IMR-90 (cell line): ENCODE measurements at regions not wholly inside any gene's neighbourhood (a gene's known extent, or its start where the extent isn't known, plus 50 kb on each side); places are given as distances from the start of the nearest gene placed in this dataset.

Experiments
- ATAC-seq: fragments of 200-7000 bp; cut with Tn5 transposase; 2 replicates; pipeline ENCODE4 v1.9.1; 2020; ENCODE audit warnings: low read depth, mild to moderate bottlenecking, moderate library complexity
- BruUV-seq: library from RNA; stranded (reverse); fragments of 400-500 nt; replicated peaks from 2 replicates; lab custom pipeline; 2021; lab: Mats Ljungman, UMichigan
- CTCF ChIA-PET: fragments of 300-600 bp; formaldehyde crosslinking; extraction: SDS; loops from one replicate; lab custom pipeline; 2021; ENCODE audit warnings: antibody characterized with exemption; lab: Yijun Ruan, JAX
- POLR2A ChIA-PET: fragments of 300-600 bp; sonication (Branson Sonifier 250); formaldehyde crosslinking; loops from one replicate; lab custom pipeline; 2022; ENCODE audit warnings: antibody characterized with exemption; ENCODE audit not compliant: unreplicated experiment; lab: Charles Lee
- DNase-seq: peaks from one replicate; pipeline ENCODE4 v3.0.0; 2013
- H2AFZ ChIP-seq: replicated peaks from 2 replicates; pipeline ENCODE3; 2013; ENCODE audit warnings: low read length, mild to moderate bottlenecking; ENCODE audit not compliant: poor library complexity
- H2AK5ac ChIP-seq: 2 replicates; pipeline ENCODE4 v1.6.1; 2013; ENCODE audit warnings: low read depth, low read length, inconsistent platforms
- H2AK9ac ChIP-seq: replicated peaks from 2 replicates; pipeline ENCODE3; 2013; ENCODE audit warnings: mild to moderate bottlenecking, low read depth, low read length, moderate library complexity; ENCODE audit not compliant: poor library complexity
- H2BK120ac ChIP-seq: 2 replicates; pipeline ENCODE4 v1.6.1; 2013; ENCODE audit warnings: low read depth, low read length, inconsistent platforms
- H2BK15ac ChIP-seq: 3 replicates; pipeline ENCODE4 v1.6.1; 2013; ENCODE audit warnings: low read depth, low read length, inconsistent platforms
- H2BK20ac ChIP-seq: 2 replicates; pipeline ENCODE4 v1.6.1; 2013; ENCODE audit warnings: low read depth, mild to moderate bottlenecking, inconsistent platforms, low read length, moderate library complexity
- H2BK5ac ChIP-seq: 2 replicates; pipeline ENCODE4 v1.6.1; 2013; ENCODE audit warnings: mild to moderate bottlenecking, low read depth, low read length, inconsistent platforms; ENCODE audit not compliant: poor library complexity, severe bottlenecking
- H3K14ac ChIP-seq: replicated peaks from 2 replicates; pipeline ENCODE4 v1.6.1; 2013; ENCODE audit warnings: low read depth, low read length, inconsistent platforms
- H3K18ac ChIP-seq: 2 replicates; pipeline ENCODE4 v1.6.1; 2013; ENCODE audit warnings: low read depth, low read length, control low read depth
- H3K23ac ChIP-seq: 2 replicates; pipeline ENCODE4 v1.6.1; 2013; ENCODE audit warnings: low read depth, low read length, inconsistent platforms
- H3K27ac ChIP-seq: 2 replicates; pipeline ENCODE4 v1.5.1; 2013; ENCODE audit warnings: mild to moderate bottlenecking, control low read depth, low read length; ENCODE audit not compliant: insufficient read depth
- H3K27me3 ChIP-seq: 2 replicates; pipeline ENCODE4 v1.6.1; 2013; ENCODE audit warnings: low read length; ENCODE audit not compliant: control insufficient read depth, insufficient read depth
- H3K36me3 ChIP-seq: 2 replicates; pipeline ENCODE4 v1.6.1; 2013; ENCODE audit warnings: low read length, mixed read lengths; ENCODE audit not compliant: control insufficient read depth, insufficient read depth
- H3K4ac ChIP-seq: 2 replicates; pipeline ENCODE4 v1.6.1; 2013; ENCODE audit warnings: low read depth, low read length, inconsistent platforms
- H3K4me1 ChIP-seq: 2 replicates; pipeline ENCODE4 v1.6.1; 2013; ENCODE audit warnings: low read length, mixed read lengths; ENCODE audit not compliant: control insufficient read depth, insufficient read depth
- H3K4me2 ChIP-seq: 2 replicates; pipeline ENCODE4 v1.6.1; 2013; ENCODE audit warnings: low read depth, mild to moderate bottlenecking, control low read depth, low read length, moderate library complexity
- H3K4me3 ChIP-seq: 2 replicates; pipeline ENCODE4 v1.5.1; 2013; ENCODE audit warnings: low read depth, mild to moderate bottlenecking, control low read depth, low read length, moderate library complexity; ENCODE audit not compliant: insufficient read depth
- H3K56ac ChIP-seq: 2 replicates; pipeline ENCODE4 v1.6.1; 2013; ENCODE audit warnings: low read length, inconsistent platforms; ENCODE audit not compliant: insufficient read depth; ENCODE audit errors: extremely low read depth
- H3K79me1 ChIP-seq, 2 experiments: 2 replicates each; pipeline ENCODE4 v1.6.1; 2013; ENCODE audit warnings: low read length in 2 of 2, inconsistent platforms in 1 of 2, low read depth in 1 of 2
- H3K9ac ChIP-seq: 2 replicates; pipeline ENCODE4 v1.6.1; 2013; ENCODE audit warnings: low read depth, low read length, control low read depth
- H3K9me1 ChIP-seq: 2 replicates; pipeline ENCODE4 v1.6.1; 2013; ENCODE audit warnings: low read length, inconsistent platforms; ENCODE audit not compliant: insufficient read depth
- H3K9me3 ChIP-seq: 2 replicates; pipeline ENCODE4 v1.6.1; 2013; ENCODE audit warnings: low read length; ENCODE audit not compliant: control insufficient read depth, insufficient read depth
- H4K20me1 ChIP-seq: 2 replicates; pipeline ENCODE4 v1.6.1; 2013; ENCODE audit warnings: low read length, inconsistent platforms; ENCODE audit not compliant: insufficient read depth
- H4K5ac ChIP-seq: 2 replicates; pipeline ENCODE4 v1.6.1; 2013; ENCODE audit warnings: mild to moderate bottlenecking, low read depth, low read length, control low read depth
- H4K8ac ChIP-seq, 2 experiments: 2 replicates each; pipeline ENCODE4 v1.6.1; 2013; ENCODE audit warnings: low read depth in 2 of 2, low read length in 2 of 2, control low read depth in 1 of 2, inconsistent platforms in 1 of 2
- H4K91ac ChIP-seq: 2 replicates; pipeline ENCODE4 v1.6.1; 2013; ENCODE audit warnings: low read depth, low read length, inconsistent platforms; ENCODE audit not compliant: insufficient read depth
- BHLHE40 ChIP-seq: fragments of 150-350 bp; IDR thresholded peaks from 2 replicates; pipeline ENCODE4 v1.6.1; 2016; ENCODE audit warnings: mild to moderate bottlenecking, low read depth, low read length
- MAFK ChIP-seq: IDR thresholded peaks from 2 replicates; pipeline ENCODE4 v1.6.1; 2012; ENCODE audit warnings: low read depth, low read length, improper control_type of control experiment
- MAZ ChIP-seq: IDR thresholded peaks from 2 replicates; pipeline ENCODE4 v1.6.1; 2012; ENCODE audit warnings: low read depth, mild to moderate bottlenecking, low read length, improper control_type of control experiment, moderate library complexity, borderline replicate concordance
- POLR2A ChIP-seq: IDR thresholded peaks from 2 replicates; pipeline ENCODE4 v1.6.1; 2012; ENCODE audit warnings: mild to moderate bottlenecking, low read depth, low read length
- USF2 ChIP-seq: fragments of 150-350 bp; IDR thresholded peaks from 2 replicates; pipeline ENCODE4 v1.6.1; 2017; ENCODE audit warnings: mild to moderate bottlenecking, antibody characterized with exemption, low read length, low read depth
- dilution Hi-C: fragments of 300-500 bp; cut with HindIII; formaldehyde crosslinking; loops from one replicate; pipeline ENCODE4 v1.14.3; 2018; ENCODE audit warnings: low sequenced_read_pairs; ENCODE audit not compliant: unreplicated experiment
- in situ Hi-C: fragments of 300-500 bp; cut with MboI; formaldehyde crosslinking; loops from 3 replicates; pipeline ENCODE4 v1.14.3; 2019; ENCODE audit warnings: low sequenced_read_pairs, inconsistent platforms, mixed read lengths
- intact Hi-C: fragments of 100-400 bp; cut with micrococcal nuclease; formaldehyde crosslinking; loops from 2 replicates; pipeline ENCODE4 v1.10.0; 2022

- H2BK120ac ChIP-seq, result no peak overlapping the region
- H3K9me1 ChIP-seq, result peaks cover 3% of the 10 kb centered on the region; the same call in 1 of the 2 replicates
- in situ Hi-C loops, result no loop called here
- ChIA-PET CTCF (interaction anchor here (1.4 to 1.7 kb wide), 2 partner anchors 12 to 59 kb away, joined by 3 read pairs; no protein-coding TSS in a partner anchor), POLR2A (no interaction called here)
- H3K14ac ChIP-seq, result no peak overlapping the region
- no peak overlapping the region for H2AFZ ChIP-seq
- H3K27ac ChIP-seq, result peak overlapping the region; percentile 57; the same call in 1 of the 2 replicates
- no peak overlapping the region for H3K4me3 ChIP-seq
- no peak overlapping the region for H3K23ac ChIP-seq
- H3K36me3 ChIP-seq, result no peaks in the 10 kb centered on the region
- intact Hi-C loops, result loop anchor here (2.0 kb wide), 1 partner anchor 61 kb away; no protein-coding TSS in a partner anchor
- H4K91ac ChIP-seq, result no peak overlapping the region
- no peak overlapping the region for H2BK20ac ChIP-seq
- no peaks in the 10 kb centered on the region for H3K79me1 ChIP-seq
- no peaks in the 10 kb centered on the region for H4K20me1 ChIP-seq
- no peak overlapping the region for H2BK15ac ChIP-seq
- peaks cover 17% of the 10 kb centered on the region for H3K4me1 ChIP-seq
- H3K4me2 ChIP-seq, result peak overlapping the region; percentile 58; the same call in 1 of the 2 replicates
- H3K56ac ChIP-seq, result no peak overlapping the region
- no TSS peak for BruUV-seq
- H3K9ac ChIP-seq, result no peak overlapping the region
- no peak overlapping the region for H2AK5ac ChIP-seq
- dilution Hi-C loops, result no loop called here
- H4K5ac ChIP-seq, result peak overlapping the region; percentile 55; the same call in 1 of the 2 replicates
- peak overlapping the region; percentile 60; the same call in 1 of the 2 replicates for H3K18ac ChIP-seq
- peak; percentile 47 for ATAC-seq
- H3K27me3 ChIP-seq, result no peaks in the 10 kb centered on the region
- TF ChIP-seq BHLHE40, result no peak
- no peak for TF ChIP-seq USF2
- no peak for TF ChIP-seq POLR2A
- peak; percentile 1; the same call in 1 of the 2 replicates for TF ChIP-seq MAFK
- no peak for TF ChIP-seq MAZ
- no peak overlapping the region for H3K4ac ChIP-seq
- peak overlapping the region; percentile 95 for H2BK5ac ChIP-seq
- H4K8ac ChIP-seq, result peak overlapping the region in 1 of 2 experiments; percentile 88; a peak in 2 of 4 replicates
- no peak overlapping the region for H2AK9ac ChIP-seq
- peak; percentile 65 for DNase-seq
- H3K9me3 ChIP-seq, result no peaks in the 10 kb centered on the region
Observed at GRCh38 chr16:59635674-59636073, 901.6 kb upstream of the GOT2 start.
